ENCODE measurements at regions not wholly inside any gene's neighbourhood (a gene's known extent, or its start where the extent isn't known, plus 50 kb on each side); places are given as distances from the start of the nearest gene placed in this dataset.

DNA sequence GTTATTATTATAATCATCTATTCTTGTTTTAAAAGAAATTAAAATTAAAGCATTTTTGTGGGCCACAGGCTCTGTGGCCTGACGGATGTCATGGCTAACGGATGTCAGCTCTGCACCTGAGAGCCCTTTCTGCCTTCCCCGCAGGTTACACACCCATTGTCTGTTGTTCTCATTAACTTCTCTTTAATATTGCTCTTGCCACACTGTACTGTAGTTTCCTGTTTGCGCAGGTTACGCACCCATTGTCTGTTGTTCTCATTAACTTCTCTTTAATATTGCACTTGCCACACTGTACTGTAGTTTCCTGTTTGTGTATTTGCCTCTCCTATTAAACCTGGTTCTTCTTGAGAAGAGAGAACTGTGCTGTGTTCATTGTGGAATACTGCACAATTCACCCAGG lies 294.4 kb upstream of the PLXNA2 start:
- Mint-ChIP-seq H3K27me3 (ENCODE audit: insufficient read depth) (no peaks in the 10 kb centered on the region; the same call in none of the 2 replicates), H3K36me3 (ENCODE audit: low read depth) (no peaks in the 10 kb centered on the region), H3K27ac (no peak overlapping the region), H3K9me3 (no peaks in the 10 kb centered on the region; the same call in 1 of the 2 replicates), H3K4me1 (ENCODE audit: low read depth) (peaks cover 18% of the 10 kb centered on the region; the same call in 1 of the 2 replicates), H3K4me3 (no peak overlapping the region)
- DNase-seq: no peak
- TF ChIP-seq CTCF (IDR thresholded peaks at IDR 0.05): no peak

- H3K27ac Mint-ChIP-seq: no peak overlapping the region
- H3K36me3 Mint-ChIP-seq (ENCODE audit: low read depth): no peaks in the 10 kb centered on the region
- no peak for DNase-seq
- no peaks in the 10 kb centered on the region; the same call in none of the 2 replicates for H3K27me3 Mint-ChIP-seq (ENCODE audit: insufficient read depth)
- peaks cover 18% of the 10 kb centered on the region; the same call in 1 of the 2 replicates for H3K4me1 Mint-ChIP-seq (ENCODE audit: low read depth)
- TF ChIP-seq CTCF (IDR thresholded peaks at IDR 0.05): no peak
- H3K4me3 Mint-ChIP-seq: no peak overlapping the region
- H3K9me3 Mint-ChIP-seq: no peaks in the 10 kb centered on the region; the same call in none of the 2 replicates
Measured at GRCh38 chr1:208540724-208541123, 296.5 kb upstream of the PLXNA2 start.

DNA sequence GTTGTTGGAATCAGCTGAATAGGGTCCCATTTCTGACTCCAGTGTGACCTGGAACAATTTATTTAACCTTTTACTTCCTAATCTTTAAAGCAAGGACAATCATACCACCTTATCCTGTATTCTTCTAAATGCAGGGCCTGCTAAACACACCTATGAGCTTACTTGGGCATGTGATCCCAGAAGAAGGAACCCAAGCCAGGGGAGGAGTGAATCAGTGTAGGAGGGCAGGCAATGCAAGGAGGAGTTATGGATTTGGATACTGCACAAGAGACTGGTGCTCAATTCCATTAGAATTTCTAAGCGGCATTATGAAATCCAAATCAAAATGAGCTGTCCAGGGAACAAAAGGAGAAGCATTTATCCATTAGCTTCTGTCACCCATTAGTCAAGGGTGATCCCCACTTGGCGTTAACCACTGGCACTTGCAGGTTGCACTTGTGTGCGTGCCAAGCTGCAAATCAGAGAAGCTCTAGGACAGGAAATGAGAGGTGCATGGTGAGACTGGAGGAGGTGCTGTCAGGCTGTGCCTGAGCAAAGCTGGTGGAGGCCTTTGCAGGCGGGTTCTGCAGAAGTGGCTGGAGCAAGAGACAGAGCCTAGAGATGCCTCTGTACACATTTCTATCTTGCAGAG lies 297.2 kb upstream of the PLXNA2 start:
- TF ChIP-seq CTCF (IDR thresholded peaks at IDR 0.05): no peak
- no peaks in the 10 kb centered on the region; the same call in none of the 2 replicates for H3K27me3 Mint-ChIP-seq (ENCODE audit: insufficient read depth)
- no peak overlapping the region for H3K27ac Mint-ChIP-seq

GRCh38 chr1:208542309-208542708 lies 298.1 kb upstream of the PLXNA2 start:
- peaks cover 2% of the 10 kb centered on the region for H3K27me3 Mint-ChIP-seq (ENCODE audit: insufficient read depth)
- no peak for TF ChIP-seq CTCF (IDR thresholded peaks at IDR 0.05)
- H3K4me3 Mint-ChIP-seq: no peak overlapping the region
- peaks cover 7% of the 10 kb centered on the region; the same call in 1 of the 2 replicates for H3K4me1 Mint-ChIP-seq (ENCODE audit: low read depth)
- H3K9me3 Mint-ChIP-seq: no peaks in the 10 kb centered on the region; the same call in none of the 2 replicates
- no peak for DNase-seq
- H3K27ac Mint-ChIP-seq: no peak overlapping the region
- no peaks in the 10 kb centered on the region for H3K36me3 Mint-ChIP-seq (ENCODE audit: low read depth)

More for the DNA sequence above, 297.2 kb upstream of the PLXNA2 start:
- H3K9me3 Mint-ChIP-seq: no peaks in the 10 kb centered on the region; the same call in none of the 2 replicates
- no peak for DNase-seq
- H3K36me3 Mint-ChIP-seq (ENCODE audit: low read depth): no peaks in the 10 kb centered on the region
- H3K4me3 Mint-ChIP-seq: no peak overlapping the region
- H3K4me1 Mint-ChIP-seq (ENCODE audit: low read depth): peaks cover 12% of the 10 kb centered on the region; the same call in 1 of the 2 replicates

DNA sequence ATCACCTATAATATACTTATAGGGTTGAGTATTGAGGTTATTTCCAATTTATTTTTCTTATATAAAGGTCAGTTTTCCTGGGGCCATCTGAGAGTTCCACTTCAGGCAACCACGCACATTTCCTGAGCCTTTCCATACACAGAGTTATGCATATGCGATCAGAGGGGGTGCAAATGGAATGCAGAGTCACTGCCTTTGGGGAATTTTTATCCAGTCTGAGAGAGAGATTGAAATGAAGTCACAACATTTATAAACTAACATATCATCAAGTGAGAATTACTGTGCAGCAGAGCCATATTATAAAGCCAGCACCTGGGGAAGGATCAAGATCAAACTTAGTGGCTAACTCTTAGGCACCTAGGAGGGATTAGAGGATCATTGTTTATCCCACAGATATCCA lies 299.9 kb upstream of the PLXNA2 start:
- TF ChIP-seq CTCF (IDR thresholded peaks at IDR 0.05): no peak
- Mint-ChIP-seq H3K27ac (no peak overlapping the region), H3K9me3 (no peaks in the 10 kb centered on the region; the same call in none of the 2 replicates), H3K36me3 (ENCODE audit: low read depth) (no peaks in the 10 kb centered on the region), H3K27me3 (ENCODE audit: insufficient read depth) (peaks cover 2% of the 10 kb centered on the region), H3K4me1 (ENCODE audit: low read depth) (peaks cover 7% of the 10 kb centered on the region; the same call in 1 of the 2 replicates), H3K4me3 (no peak overlapping the region)
- DNase-seq: no peak

Measured in HFFc6 (cell line).